HCT116 (cell line): ENCODE measurements at regions not wholly inside any gene's neighbourhood (a gene's known extent, or its start where the extent isn't known, plus 50 kb on each side); places are given as distances from the start of the nearest gene placed in this dataset.

Experiments used
- ATAC-seq: fragments of 200-7000 bp; cut with Tn5 transposase; 2 replicates; pipeline ENCODE4 v1.9.1; 2020; ENCODE audit warnings: mild to moderate bottlenecking, moderate library complexity
- BruUV-seq: library from RNA; stranded (reverse); fragments of 400-500 nt; replicated peaks from 2 replicates; lab custom pipeline; 2021; lab: Mats Ljungman, UMichigan
- CTCF ChIA-PET: fragments of 300-600 bp; sonication (Branson Sonifier 250); formaldehyde crosslinking; loops from one replicate; lab custom pipeline; 2021; ENCODE audit warnings: antibody characterized with exemption; lab: Charles Lee
- POLR2A ChIA-PET: fragments of 300-600, 350-600 bp; sonication (Branson Sonifier 250); formaldehyde crosslinking; loops from one replicate; lab custom pipeline; 2021; ENCODE audit warnings: antibody characterized with exemption; lab: Charles Lee
- RAD21 ChIA-PET, 2 experiments: fragments of 300-600 bp; sonication (Branson Sonifier 250); formaldehyde crosslinking; loops; one replicate each; lab custom pipeline; 2023; ENCODE audit warnings: low total read pairs in 2 of 2; ENCODE audit not compliant: uncharacterized antibody in 2 of 2, unreplicated experiment in 2 of 2, low non-redundant PET in 1 of 2; lab: Charles Lee
- DNase-seq: peaks from one replicate; pipeline ENCODE4 v3.0.0-alpha.2; 2010; ENCODE audit warnings: low read depth, low spot score
- H2AFZ ChIP-seq: fragments of 200-600 bp; shearing (Covaris generic), sonication (generic); 2 replicates; pipeline ENCODE4 v1.6.1; 2017; ENCODE audit warnings: low read depth, mixed run types, mixed read lengths, antibody characterized with exemption, low read length; ENCODE audit not compliant: poor library complexity, severe bottlenecking
- H3K27ac ChIP-seq: 2 replicates; pipeline ENCODE4 v1.5.1; 2012; ENCODE audit warnings: low read depth, low read length
- H3K27me3 ChIP-seq: fragments of 200-600 bp; sonication (generic); 2 replicates; pipeline ENCODE4 v1.6.1; 2016; ENCODE audit warnings: mixed run types, low read length, mixed read lengths; ENCODE audit not compliant: insufficient read depth
- H3K36me3 ChIP-seq, 2 experiments: fragments of 200-500 bp in 1 of 2; fragments of 200-600 bp in 1 of 2; sonication (Bioruptor generic) in 1 of 2; sonication (generic) in 1 of 2; 2 replicates each; pipeline versions ENCODE4 v1.5.1 to v1.6.1; 2014 to 2016; ENCODE audit warnings: low read length in 2 of 2, inconsistent platforms in 1 of 2, mixed read lengths in 1 of 2, mixed run types in 1 of 2; ENCODE audit not compliant: insufficient read depth in 2 of 2, control insufficient read depth in 1 of 2
- H3K4me1 ChIP-seq, 2 experiments: fragments of 200-600 bp in 1 of 2; sonication (generic) in 1 of 2; 2 replicates each; pipeline versions ENCODE4 v1.5.1 to v1.6.1; 2012 to 2017; ENCODE audit warnings: low read length in 2 of 2, inconsistent platforms in 1 of 2, mild to moderate bottlenecking in 1 of 2, mixed read lengths in 1 of 2, mixed run types in 1 of 2, moderate library complexity in 1 of 2; ENCODE audit not compliant: insufficient read depth in 2 of 2, control insufficient read depth in 1 of 2
- H3K4me2 ChIP-seq: fragments of 200-600 bp; sonication (generic); 2 replicates; pipeline ENCODE4 v1.6.1; 2017; ENCODE audit warnings: mixed run types, low read length, mixed read lengths
- H3K4me3 ChIP-seq, 2 experiments: fragments of 200-600 bp in 1 of 2; sonication (generic) in 1 of 2; replicated peaks in 1 of 2; 2 replicates each; pipeline ENCODE4 v1.5.1; 2011 to 2016; ENCODE audit warnings: low read length in 2 of 2, control low read depth in 1 of 2, low read depth in 1 of 2, mild to moderate bottlenecking in 1 of 2, mixed read lengths in 1 of 2, mixed run types in 1 of 2
- H3K79me2 ChIP-seq: fragments of 200-600 bp; sonication (generic); 2 replicates; pipeline ENCODE4 v1.6.1; 2017; ENCODE audit warnings: mild to moderate bottlenecking, mixed run types, low read length, moderate library complexity, mixed read lengths; ENCODE audit not compliant: insufficient read depth
- H3K9ac ChIP-seq: fragments of 200-600 bp; sonication (generic); 2 replicates; pipeline ENCODE4 v1.6.1; 2016; ENCODE audit warnings: low read length, mixed read lengths
- H3K9me2 ChIP-seq: fragments of 200-600 bp; sonication (generic), shearing (Covaris generic); 2 replicates; pipeline ENCODE4 v1.6.1; 2017; ENCODE audit warnings: mixed run types, mild to moderate bottlenecking, moderate library complexity; ENCODE audit not compliant: insufficient read depth
- H3K9me3 ChIP-seq, 2 experiments: fragments of 200-500 bp in 1 of 2; fragments of 200-600 bp in 1 of 2; sonication (Bioruptor generic) in 1 of 2; sonication (generic) in 1 of 2; 2 replicates each; pipeline ENCODE4 v1.6.1; 2014 to 2017; ENCODE audit warnings: low read length in 2 of 2, mixed read lengths in 2 of 2, inconsistent platforms in 1 of 2, low read depth in 1 of 2, mild to moderate bottlenecking in 1 of 2, mixed run types in 1 of 2, moderate library complexity in 1 of 2; ENCODE audit not compliant: control insufficient read depth in 1 of 2, insufficient read depth in 1 of 2
- H4K20me1 ChIP-seq: fragments of 200-600 bp; sonication (generic), shearing (Covaris generic); 2 replicates; pipeline ENCODE4 v1.6.1; 2017; ENCODE audit warnings: mixed run types, mild to moderate bottlenecking, moderate library complexity; ENCODE audit not compliant: insufficient read depth
- CEBPB ChIP-seq: IDR thresholded peaks from 2 replicates; pipeline ENCODE4 v1.6.1; 2012; ENCODE audit warnings: low read depth
- EZH2phosphoT487 ChIP-seq: fragments of 200-600 bp; IDR thresholded peaks from 2 replicates; pipeline ENCODE4 v1.6.1; 2018; ENCODE audit warnings: antibody characterized with exemption, borderline replicate concordance
- JUND ChIP-seq: IDR thresholded peaks from 2 replicates; pipeline ENCODE4 v1.6.1; 2012
- MAX ChIP-seq: IDR thresholded peaks from 2 replicates; pipeline ENCODE4 v1.6.1; 2012
- POLR2A ChIP-seq: IDR thresholded peaks from 2 replicates; pipeline ENCODE4 v1.7.0; 2011; ENCODE audit warnings: borderline replicate concordance; ENCODE audit not compliant: insufficient read depth, insufficient read length; ENCODE audit errors: extremely low read depth
- REST ChIP-seq: IDR thresholded peaks from 2 replicates; pipeline ENCODE4 v1.6.1; 2012; ENCODE audit warnings: low read depth
- SIN3A ChIP-seq: IDR thresholded peaks from 2 replicates; pipeline ENCODE4 v1.6.1; 2012; ENCODE audit warnings: low read depth
- SP1 ChIP-seq: IDR thresholded peaks from 2 replicates; pipeline ENCODE4 v1.6.1; 2012; ENCODE audit warnings: low read depth
- SRF ChIP-seq: IDR thresholded peaks from 2 replicates; pipeline ENCODE4 v1.6.1; 2012; ENCODE audit warnings: low read depth
- TCF7L2 ChIP-seq: IDR thresholded peaks from 2 replicates; pipeline ENCODE4 v1.7.0; 2011; ENCODE audit warnings: borderline replicate concordance, inconsistent platforms; ENCODE audit not compliant: insufficient read depth, insufficient read length; ENCODE audit errors: extremely low read depth
- ZBTB33 ChIP-seq: IDR thresholded peaks from 2 replicates; pipeline ENCODE4 v1.6.1; 2011; ENCODE audit warnings: mild to moderate bottlenecking, low read length, moderate library complexity; ENCODE audit not compliant: insufficient replicate concordance; ENCODE audit errors: extremely low read depth
- ZFX ChIP-seq: fragments of 450-650 bp; IDR thresholded peaks from 2 replicates; pipeline ENCODE4 v1.6.1; 2017
- ZNF274 ChIP-seq: fragments of 200-500 bp; sonication (Bioruptor generic); IDR thresholded peaks from 2 replicates; pipeline ENCODE4 v1.6.1; 2014; ENCODE audit warnings: mild to moderate bottlenecking, low read depth, low read length, inconsistent platforms
- intact Hi-C: fragments of 100-400 bp; cut with micrococcal nuclease; formaldehyde crosslinking; loops from 2 replicates; pipeline ENCODE4 v1.10.0; 2022
- TF ChIP-seq, protein P1 (sequence below), 3 experiments: fragments of 200-600 bp in 1 of 3; sonication (generic) in 1 of 3; IDR thresholded peaks in 2 of 3; conservative IDR thresholded peaks in 1 of 3; 2 replicates each; pipeline ENCODE4 v1.5.1; 2012 to 2017; ENCODE audit warnings: low read depth in 2 of 3, low read length in 2 of 3, antibody characterized with exemption in 1 of 3, borderline replicate concordance in 1 of 3, control low read depth in 1 of 3, mild to moderate bottlenecking in 1 of 3, mixed read lengths in 1 of 3, mixed run types in 1 of 3, moderate library complexity in 1 of 3; ENCODE audit not compliant: insufficient read depth in 1 of 3

DNA sequence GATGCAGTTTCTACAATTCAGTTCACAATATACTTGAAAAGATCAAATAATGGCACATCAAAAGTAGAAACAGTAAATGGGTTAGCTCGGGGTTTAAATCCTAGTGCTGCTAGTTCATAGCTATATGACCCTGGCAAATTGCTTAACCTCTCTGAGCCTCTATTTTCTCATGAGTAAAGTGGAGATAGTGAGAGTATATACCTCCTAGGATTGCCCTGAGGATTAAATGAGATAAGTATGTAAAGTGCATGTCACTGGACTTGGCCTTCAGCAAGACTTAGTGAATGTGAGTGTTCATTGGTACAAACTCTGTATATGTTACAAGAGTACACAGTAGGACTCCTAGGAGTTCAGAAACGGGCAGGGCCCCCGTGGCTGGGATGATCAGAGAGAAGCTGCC lies 248.3 kb downstream of the DLEU7 start:
- Histone ChIP-seq H3K27ac (no peak overlapping the region), H3K4me1 (0 out of 4 replicates have a peak, but pooled peaks cover 0 to 3% of the 10 kb centered on the region in 2 experiments), H2AFZ (no peak overlapping the region), H3K79me2 (no peaks in the 10 kb centered on the region), H4K20me1 (no peaks in the 10 kb centered on the region), H3K4me2 (no peak overlapping the region), H3K4me3 (no peak overlapping the region), H3K36me3 (no peaks in the 10 kb centered on the region), H3K9ac (no peak overlapping the region), H3K27me3 (no peaks in the 10 kb centered on the region), H3K9me2 (no peaks in the 10 kb centered on the region), H3K9me3 (no peaks in the 10 kb centered on the region)
- no TSS peak for BruUV-seq
- ChIA-PET POLR2A (no interaction called here), CTCF (no interaction called here), RAD21 (no interaction called here)
- DNase-seq (no peak), ATAC-seq (no peak)
- no peak for TF ChIP-seq ZFX
- TF ChIP-seq SP1, result no peak
- TF ChIP-seq POLR2A, result no peak
- no peak for TF ChIP-seq ZBTB33
- TF ChIP-seq SIN3A, result no peak
- TF ChIP-seq, protein P1, sequence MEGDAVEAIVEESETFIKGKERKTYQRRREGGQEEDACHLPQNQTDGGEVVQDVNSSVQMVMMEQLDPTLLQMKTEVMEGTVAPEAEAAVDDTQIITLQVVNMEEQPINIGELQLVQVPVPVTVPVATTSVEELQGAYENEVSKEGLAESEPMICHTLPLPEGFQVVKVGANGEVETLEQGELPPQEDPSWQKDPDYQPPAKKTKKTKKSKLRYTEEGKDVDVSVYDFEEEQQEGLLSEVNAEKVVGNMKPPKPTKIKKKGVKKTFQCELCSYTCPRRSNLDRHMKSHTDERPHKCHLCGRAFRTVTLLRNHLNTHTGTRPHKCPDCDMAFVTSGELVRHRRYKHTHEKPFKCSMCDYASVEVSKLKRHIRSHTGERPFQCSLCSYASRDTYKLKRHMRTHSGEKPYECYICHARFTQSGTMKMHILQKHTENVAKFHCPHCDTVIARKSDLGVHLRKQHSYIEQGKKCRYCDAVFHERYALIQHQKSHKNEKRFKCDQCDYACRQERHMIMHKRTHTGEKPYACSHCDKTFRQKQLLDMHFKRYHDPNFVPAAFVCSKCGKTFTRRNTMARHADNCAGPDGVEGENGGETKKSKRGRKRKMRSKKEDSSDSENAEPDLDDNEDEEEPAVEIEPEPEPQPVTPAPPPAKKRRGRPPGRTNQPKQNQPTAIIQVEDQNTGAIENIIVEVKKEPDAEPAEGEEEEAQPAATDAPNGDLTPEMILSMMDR (IDR thresholded peaks at IDR 0.05 in 2 of 3, conservative IDR thresholded peaks at IDR 0.05 in 1 of 3; ENCODE audit: borderline replicate concordance in 1 of 3, insufficient read depth in 1 of 3, low read depth in 2 of 3, low read length in 2 of 3), result no peak
- no peak for TF ChIP-seq TCF7L2
- TF ChIP-seq MAX, result no peak
- TF ChIP-seq ZNF274, result no peak
- no peak for TF ChIP-seq EZH2phosphoT487
- no peak for TF ChIP-seq SRF
- no peak for TF ChIP-seq CEBPB
- no peak for TF ChIP-seq JUND
- TF ChIP-seq REST, result no peak
- intact Hi-C loops, result no loop called here
